ENCODE measurements at regions not wholly inside any gene's neighbourhood (a gene's known extent, or its start where the extent isn't known, plus 50 kb on each side); places are given as distances from the start of the nearest gene placed in this dataset.

DNA sequence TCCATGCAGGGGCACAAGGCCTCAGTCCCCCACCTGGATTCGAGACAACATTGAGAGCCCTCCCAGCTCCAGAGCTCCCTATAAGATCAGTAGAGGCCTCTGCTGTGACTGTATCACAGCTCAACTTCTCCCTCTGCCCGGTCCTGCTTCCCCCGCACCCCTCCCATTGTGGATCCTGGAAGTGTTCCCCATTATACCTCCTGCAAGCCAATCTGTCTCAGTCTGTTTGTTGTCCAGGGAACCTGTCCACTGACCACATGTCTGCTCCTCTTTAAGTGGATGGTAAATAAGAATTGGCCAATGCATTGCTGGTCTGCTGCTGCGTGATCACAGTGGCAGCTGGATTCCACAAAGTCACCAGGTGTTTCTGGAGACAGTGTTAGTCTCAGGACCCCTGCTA is 259.7 kb upstream of the HABP2 start:
- TF ChIP-seq, protein P1, sequence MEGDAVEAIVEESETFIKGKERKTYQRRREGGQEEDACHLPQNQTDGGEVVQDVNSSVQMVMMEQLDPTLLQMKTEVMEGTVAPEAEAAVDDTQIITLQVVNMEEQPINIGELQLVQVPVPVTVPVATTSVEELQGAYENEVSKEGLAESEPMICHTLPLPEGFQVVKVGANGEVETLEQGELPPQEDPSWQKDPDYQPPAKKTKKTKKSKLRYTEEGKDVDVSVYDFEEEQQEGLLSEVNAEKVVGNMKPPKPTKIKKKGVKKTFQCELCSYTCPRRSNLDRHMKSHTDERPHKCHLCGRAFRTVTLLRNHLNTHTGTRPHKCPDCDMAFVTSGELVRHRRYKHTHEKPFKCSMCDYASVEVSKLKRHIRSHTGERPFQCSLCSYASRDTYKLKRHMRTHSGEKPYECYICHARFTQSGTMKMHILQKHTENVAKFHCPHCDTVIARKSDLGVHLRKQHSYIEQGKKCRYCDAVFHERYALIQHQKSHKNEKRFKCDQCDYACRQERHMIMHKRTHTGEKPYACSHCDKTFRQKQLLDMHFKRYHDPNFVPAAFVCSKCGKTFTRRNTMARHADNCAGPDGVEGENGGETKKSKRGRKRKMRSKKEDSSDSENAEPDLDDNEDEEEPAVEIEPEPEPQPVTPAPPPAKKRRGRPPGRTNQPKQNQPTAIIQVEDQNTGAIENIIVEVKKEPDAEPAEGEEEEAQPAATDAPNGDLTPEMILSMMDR (IDR thresholded peaks at IDR 0.05), result no peak
- no peak for TF ChIP-seq POLR2A (IDR thresholded peaks at IDR 0.05)
- TF ChIP-seq POLR2AphosphoS5 (IDR thresholded peaks at IDR 0.05), result no peak
- TF ChIP-seq EP300 (IDR thresholded peaks at IDR 0.05), result no peak
- Histone ChIP-seq H3K4me1 (no peaks in the 10 kb centered on the region), H3K36me3 (no peaks in the 10 kb centered on the region), H3K9me3 (no peaks in the 10 kb centered on the region), H3K27ac (no peak overlapping the region), H3K4me3 (no peak overlapping the region), H3K27me3 (no peaks in the 10 kb centered on the region)
- no peak for DNase-seq
- 88 to 90% methylated on average over 4 of the region's 4 CpGs for WGBS, 2 donors
- intact Hi-C loops (cut with DNase I), result no loop called here

DNA sequence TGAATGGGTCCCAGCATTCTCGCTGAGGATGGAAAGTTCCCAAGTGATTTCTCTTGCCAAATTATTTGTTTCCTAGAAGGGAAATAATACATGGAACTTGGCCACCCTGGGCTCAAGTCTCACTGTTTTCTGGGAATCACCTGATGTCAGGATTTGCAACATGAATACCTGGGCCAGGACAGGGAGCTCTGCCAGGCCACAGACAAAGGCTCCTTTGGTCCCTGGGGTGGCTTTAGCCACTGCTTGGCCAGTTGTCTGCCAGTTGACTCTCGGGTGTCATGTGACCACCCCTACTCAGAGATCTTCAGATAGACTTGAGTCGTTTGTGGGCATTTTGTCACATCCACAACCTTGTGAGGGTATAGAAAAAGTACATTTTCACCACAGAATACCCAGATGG is 258.0 kb upstream of the HABP2 start:
- WGBS, 2 donors, result 86 to 91% methylated on average over 3 of the region's 3 CpGs
- no peak for DNase-seq
- Histone ChIP-seq H3K4me1 (no peaks in the 10 kb centered on the region), H3K4me3 (no peak overlapping the region), H3K27me3 (no peaks in the 10 kb centered on the region), H3K36me3 (no peaks in the 10 kb centered on the region), H3K27ac (no peak overlapping the region), H3K9me3 (no peaks in the 10 kb centered on the region)
- TF ChIP-seq, protein P1 (IDR thresholded peaks at IDR 0.05), result no peak
- TF ChIP-seq POLR2AphosphoS5 (IDR thresholded peaks at IDR 0.05), result no peak
- TF ChIP-seq POLR2A (IDR thresholded peaks at IDR 0.05), result no peak
- TF ChIP-seq EP300 (IDR thresholded peaks at IDR 0.05), result no peak
- intact Hi-C loops (cut with DNase I), result no loop called here

DNA sequence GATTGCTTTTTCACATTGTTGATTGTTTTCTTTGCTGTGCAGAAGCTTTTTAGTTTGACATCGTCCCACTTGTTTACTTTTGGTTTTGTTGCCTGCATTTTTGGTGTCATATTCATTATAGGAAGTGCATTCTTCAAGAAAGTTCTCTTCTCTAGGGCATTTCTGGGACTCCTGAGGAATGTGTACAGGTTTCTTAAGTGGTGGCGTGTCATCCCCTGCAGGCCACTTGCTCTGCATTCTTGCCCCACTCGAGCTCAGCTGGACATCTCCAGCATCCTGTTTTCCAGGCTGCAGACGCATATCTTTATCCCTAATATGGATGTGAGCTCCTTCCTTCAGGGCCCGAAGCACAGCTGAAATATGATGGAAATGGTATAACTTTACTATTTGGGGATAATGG is 255.6 kb upstream of the HABP2 start:
- H3K4me3 ChIP-seq, result no peak overlapping the region
- H3K9me3 ChIP-seq, result no peaks in the 10 kb centered on the region
- H3K27me3 ChIP-seq, result no peaks in the 10 kb centered on the region
- no peaks in the 10 kb centered on the region for H3K36me3 ChIP-seq
- no peak overlapping the region for H3K27ac ChIP-seq
- intact Hi-C loops (cut with DNase I), result no loop called here
- WGBS, 2 donors, result 74 to 76% methylated on average over 5 of the region's 5 CpGs
- no peak for TF ChIP-seq EP300 (IDR thresholded peaks at IDR 0.05)
- TF ChIP-seq, protein P1 (IDR thresholded peaks at IDR 0.05), result no peak
- no peaks in the 10 kb centered on the region for H3K4me1 ChIP-seq
- DNase-seq, result no peak

DNA sequence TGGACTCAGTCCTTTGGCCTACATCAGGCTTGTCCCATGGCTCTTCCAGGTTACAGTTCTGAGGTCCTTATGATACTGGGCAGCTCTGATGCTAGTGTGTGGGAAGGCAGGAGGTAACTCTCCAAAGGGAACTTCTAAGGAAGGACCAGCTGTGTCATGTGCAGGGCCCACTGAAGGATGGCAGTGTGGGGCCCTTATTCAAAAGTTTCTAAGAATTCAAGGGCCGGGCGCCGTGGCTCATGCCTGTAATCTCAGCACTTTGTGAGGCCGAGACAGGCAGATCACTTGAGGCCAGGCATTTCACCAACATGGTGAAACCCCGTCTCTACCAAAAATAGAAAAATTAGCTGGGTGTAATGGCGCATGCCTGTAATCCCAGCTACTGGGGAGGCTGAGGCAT is 254.2 kb upstream of the HABP2 start:
- Histone ChIP-seq H3K9me3 (no peaks in the 10 kb centered on the region), H3K36me3 (no peaks in the 10 kb centered on the region), H3K27me3 (no peaks in the 10 kb centered on the region), H3K27ac (no peak overlapping the region), H3K4me1 (no peaks in the 10 kb centered on the region), H3K4me3 (no peak overlapping the region)
- TF ChIP-seq EP300 (IDR thresholded peaks at IDR 0.05), result no peak
- TF ChIP-seq, protein P1 (IDR thresholded peaks at IDR 0.05), result no peak
- TF ChIP-seq POLR2A (IDR thresholded peaks at IDR 0.05), result no peak
- TF ChIP-seq POLR2AphosphoS5 (IDR thresholded peaks at IDR 0.05), result no peak
- DNase-seq, result no peak
- intact Hi-C loops (cut with DNase I), result no loop called here
- 95 to 97% methylated on average over 6 of the region's 6 CpGs for WGBS, 2 donors

DNA sequence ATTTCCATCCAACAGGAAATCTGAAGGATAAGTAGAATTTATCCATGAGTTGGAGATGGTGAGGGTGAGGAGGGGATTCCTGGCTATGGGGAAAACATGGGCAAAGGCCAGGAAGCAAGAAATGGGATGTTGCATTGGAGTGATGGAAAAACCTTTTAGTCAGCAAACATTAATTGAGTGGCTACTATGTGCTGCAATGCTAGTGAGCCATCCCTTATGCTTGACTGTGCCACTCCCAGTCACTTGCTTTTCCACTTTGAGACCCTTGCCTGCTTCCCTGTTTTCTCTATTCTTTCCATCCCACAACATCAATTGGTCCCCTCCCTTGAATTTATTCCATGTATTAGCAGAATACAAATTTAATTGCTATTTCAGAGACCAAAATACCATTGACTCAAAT is 252.7 kb upstream of the HABP2 start:
- Histone ChIP-seq H3K27ac (no peak overlapping the region), H3K36me3 (no peaks in the 10 kb centered on the region), H3K9me3 (no peaks in the 10 kb centered on the region), H3K4me3 (no peak overlapping the region), H3K27me3 (no peaks in the 10 kb centered on the region), H3K4me1 (no peaks in the 10 kb centered on the region)
- no peak for DNase-seq
- intact Hi-C loops (cut with DNase I), result no loop called here
- no peak for TF ChIP-seq POLR2AphosphoS5 (IDR thresholded peaks at IDR 0.05)

Data from sigmoid colon (tissue), 6 donors.